ENCODE measurements at regions not wholly inside any gene's neighbourhood (a gene's known extent, or its start where the extent isn't known, plus 50 kb on each side); places are given as distances from the start of the nearest gene placed in this dataset.

GRCh38 chr5:104977529-104977928 lies 1414.9 kb upstream of the NUDT12 start:
- H3K9ac ChIP-seq (ENCODE audit: low read depth, low read length) = no peak overlapping the region
- H3K36me3 ChIP-seq (ENCODE audit: insufficient read depth, low read depth, low read length) = no peaks in the 10 kb centered on the region
- H3K9me3 ChIP-seq (ENCODE audit: insufficient read depth, low read depth, low read length) = no peaks in the 10 kb centered on the region
- no peak overlapping the region for H3K4me3 ChIP-seq (ENCODE audit: low read length)
- H3K27me3 ChIP-seq (ENCODE audit: insufficient read depth, low read length) = no peaks in the 10 kb centered on the region
- H3K4me1 ChIP-seq (ENCODE audit: insufficient read depth, low read length) = peaks cover 3% of the 10 kb centered on the region; the same call in 1 of the 2 replicates
- no peak overlapping the region for H3K27ac ChIP-seq (ENCODE audit: low read length)

GRCh38 chr5:104967806-104968410 lies 1405.3 kb upstream of the NUDT12 start:
- no peak overlapping the region for H3K4me3 ChIP-seq (ENCODE audit: low read length)
- no peak overlapping the region for H3K9ac ChIP-seq (ENCODE audit: low read depth, low read length)
- H3K27me3 ChIP-seq (ENCODE audit: insufficient read depth, low read length) = no peaks in the 10 kb centered on the region
- H3K36me3 ChIP-seq (ENCODE audit: insufficient read depth, low read depth, low read length) = no peaks in the 10 kb centered on the region
- H3K27ac ChIP-seq (ENCODE audit: low read length) = no peak overlapping the region
- no peaks in the 10 kb centered on the region for H3K9me3 ChIP-seq (ENCODE audit: insufficient read depth, low read depth, low read length)
- H3K4me1 ChIP-seq (ENCODE audit: insufficient read depth, low read length) = no peaks in the 10 kb centered on the region

- Histone ChIP-seq H3K9me3 (ENCODE audit: insufficient read depth, low read depth, low read length) (no peaks in the 10 kb centered on the region), H3K27me3 (ENCODE audit: insufficient read depth, low read length) (no peaks in the 10 kb centered on the region), H3K36me3 (ENCODE audit: insufficient read depth, low read depth, low read length) (no peaks in the 10 kb centered on the region), H3K27ac (ENCODE audit: low read length) (no peak overlapping the region), H3K4me3 (ENCODE audit: low read length) (no peak overlapping the region), H3K4me1 (ENCODE audit: insufficient read depth, low read length) (no peaks in the 10 kb centered on the region), H3K9ac (ENCODE audit: low read depth, low read length) (no peak overlapping the region)
Observed at GRCh38 chr5:104965006-104965405, 1402.4 kb upstream of the NUDT12 start.

- H3K4me3 ChIP-seq (ENCODE audit: low read length) = no peak overlapping the region
- no peaks in the 10 kb centered on the region; the same call in 1 of the 2 replicates for H3K4me1 ChIP-seq (ENCODE audit: insufficient read depth, low read length)
- no peaks in the 10 kb centered on the region for H3K27me3 ChIP-seq (ENCODE audit: insufficient read depth, low read length)
- no peak overlapping the region for H3K27ac ChIP-seq (ENCODE audit: low read length)
- no peak overlapping the region for H3K9ac ChIP-seq (ENCODE audit: low read depth, low read length)
- H3K36me3 ChIP-seq (ENCODE audit: insufficient read depth, low read depth, low read length) = no peaks in the 10 kb centered on the region
- no peaks in the 10 kb centered on the region for H3K9me3 ChIP-seq (ENCODE audit: insufficient read depth, low read depth, low read length)
Observed at GRCh38 chr5:104955479-104955878, 1392.9 kb upstream of the NUDT12 start.

- H3K9me3 ChIP-seq (ENCODE audit: insufficient read depth, low read depth, low read length) = no peaks in the 10 kb centered on the region
Observed at GRCh38 chr5:104952876-104953275, 1390.3 kb upstream of the NUDT12 start.

GRCh38 chr5:104951829-104952228 lies 1389.2 kb upstream of the NUDT12 start:
- no peaks in the 10 kb centered on the region for H3K27me3 ChIP-seq (ENCODE audit: insufficient read depth, low read length)
- H3K9ac ChIP-seq (ENCODE audit: low read depth, low read length) = no peak overlapping the region
- H3K27ac ChIP-seq (ENCODE audit: low read length) = no peak overlapping the region
- no peaks in the 10 kb centered on the region for H3K9me3 ChIP-seq (ENCODE audit: insufficient read depth, low read depth, low read length)
- no peak overlapping the region for H3K4me3 ChIP-seq (ENCODE audit: low read length)
- no peaks in the 10 kb centered on the region for H3K36me3 ChIP-seq (ENCODE audit: insufficient read depth, low read depth, low read length)
- no peaks in the 10 kb centered on the region; the same call in 1 of the 2 replicates for H3K4me1 ChIP-seq (ENCODE audit: insufficient read depth, low read length)

More at GRCh38 chr5:104952876-104953275, 1390.3 kb upstream of the NUDT12 start:
- no peaks in the 10 kb centered on the region for H3K36me3 ChIP-seq (ENCODE audit: insufficient read depth, low read depth, low read length)
- no peak overlapping the region for H3K9ac ChIP-seq (ENCODE audit: low read depth, low read length)
- no peak overlapping the region for H3K27ac ChIP-seq (ENCODE audit: low read length)
- H3K27me3 ChIP-seq (ENCODE audit: insufficient read depth, low read length) = no peaks in the 10 kb centered on the region
- no peaks in the 10 kb centered on the region; the same call in 1 of the 2 replicates for H3K4me1 ChIP-seq (ENCODE audit: insufficient read depth, low read length)
- H3K4me3 ChIP-seq (ENCODE audit: low read length) = no peak overlapping the region

GRCh38 chr5:104947076-104947475 lies 1384.5 kb upstream of the NUDT12 start:
- H3K4me1 ChIP-seq (ENCODE audit: insufficient read depth, low read length) = no peaks in the 10 kb centered on the region; the same call in 1 of the 2 replicates
- no peak overlapping the region for H3K4me3 ChIP-seq (ENCODE audit: low read length)
- no peaks in the 10 kb centered on the region for H3K9me3 ChIP-seq (ENCODE audit: insufficient read depth, low read depth, low read length)
- H3K9ac ChIP-seq (ENCODE audit: low read depth, low read length) = no peak overlapping the region
- H3K27me3 ChIP-seq (ENCODE audit: insufficient read depth, low read length) = no peaks in the 10 kb centered on the region
- no peak overlapping the region for H3K27ac ChIP-seq (ENCODE audit: low read length)
- H3K36me3 ChIP-seq (ENCODE audit: insufficient read depth, low read depth, low read length) = no peaks in the 10 kb centered on the region

GRCh38 chr5:104942735-104943134 lies 1380.1 kb upstream of the NUDT12 start:
- no peak overlapping the region for H3K27ac ChIP-seq (ENCODE audit: low read length)
- H3K4me3 ChIP-seq (ENCODE audit: low read length) = no peak overlapping the region
- no peaks in the 10 kb centered on the region for H3K4me1 ChIP-seq (ENCODE audit: insufficient read depth, low read length)
- H3K9me3 ChIP-seq (ENCODE audit: insufficient read depth, low read depth, low read length) = no peaks in the 10 kb centered on the region
- no peak overlapping the region for H3K9ac ChIP-seq (ENCODE audit: low read depth, low read length)
- no peaks in the 10 kb centered on the region for H3K27me3 ChIP-seq (ENCODE audit: insufficient read depth, low read length)
- no peaks in the 10 kb centered on the region for H3K36me3 ChIP-seq (ENCODE audit: insufficient read depth, low read depth, low read length)

- Histone ChIP-seq H3K9me3 (ENCODE audit: insufficient read depth, low read depth, low read length) (no peaks in the 10 kb centered on the region), H3K9ac (ENCODE audit: low read depth, low read length) (no peak overlapping the region), H3K4me3 (ENCODE audit: low read length) (no peak overlapping the region), H3K27me3 (ENCODE audit: insufficient read depth, low read length) (no peaks in the 10 kb centered on the region), H3K4me1 (ENCODE audit: insufficient read depth, low read length) (no peaks in the 10 kb centered on the region), H3K27ac (ENCODE audit: low read length) (no peak overlapping the region), H3K36me3 (ENCODE audit: insufficient read depth, low read depth, low read length) (no peaks in the 10 kb centered on the region)
Observed at GRCh38 chr5:104941030-104941645, 1378.5 kb upstream of the NUDT12 start.

GRCh38 chr5:104937598-104937997 lies 1375.0 kb upstream of the NUDT12 start:
- Histone ChIP-seq H3K9me3 (ENCODE audit: insufficient read depth, low read depth, low read length) (no peaks in the 10 kb centered on the region), H3K9ac (ENCODE audit: low read depth, low read length) (no peak overlapping the region), H3K4me3 (ENCODE audit: low read length) (no peak overlapping the region), H3K4me1 (ENCODE audit: insufficient read depth, low read length) (no peaks in the 10 kb centered on the region), H3K27me3 (ENCODE audit: insufficient read depth, low read length) (no peaks in the 10 kb centered on the region), H3K36me3 (ENCODE audit: insufficient read depth, low read depth, low read length) (no peaks in the 10 kb centered on the region), H3K27ac (ENCODE audit: low read length) (no peak overlapping the region)

- H3K9me3 ChIP-seq (ENCODE audit: insufficient read depth, low read depth, low read length) = no peaks in the 10 kb centered on the region
Observed at GRCh38 chr5:104932431-104932830, 1369.8 kb upstream of the NUDT12 start.

GRCh38 chr5:104928906-104929520 lies 1366.4 kb upstream of the NUDT12 start:
- H3K27me3 ChIP-seq (ENCODE audit: insufficient read depth, low read length) = no peaks in the 10 kb centered on the region
- no peaks in the 10 kb centered on the region for H3K4me1 ChIP-seq (ENCODE audit: insufficient read depth, low read length)
- no peaks in the 10 kb centered on the region for H3K36me3 ChIP-seq (ENCODE audit: insufficient read depth, low read depth, low read length)
- H3K9me3 ChIP-seq (ENCODE audit: insufficient read depth, low read depth, low read length) = no peaks in the 10 kb centered on the region
- H3K27ac ChIP-seq (ENCODE audit: low read length) = no peak overlapping the region
- no peak overlapping the region for H3K4me3 ChIP-seq (ENCODE audit: low read length)
- no peak overlapping the region for H3K9ac ChIP-seq (ENCODE audit: low read depth, low read length)

More at GRCh38 chr5:104932431-104932830, 1369.8 kb upstream of the NUDT12 start:
- no peaks in the 10 kb centered on the region for H3K36me3 ChIP-seq (ENCODE audit: insufficient read depth, low read depth, low read length)
- no peak overlapping the region for H3K27ac ChIP-seq (ENCODE audit: low read length)
- no peaks in the 10 kb centered on the region for H3K4me1 ChIP-seq (ENCODE audit: insufficient read depth, low read length)
- H3K27me3 ChIP-seq (ENCODE audit: insufficient read depth, low read length) = no peaks in the 10 kb centered on the region
- no peak overlapping the region for H3K4me3 ChIP-seq (ENCODE audit: low read length)
- no peak overlapping the region for H3K9ac ChIP-seq (ENCODE audit: low read depth, low read length)

All from iPS-20b (cell line).